Breast epithelium (tissue), 3 donors: ENCODE measurements at regions not wholly inside any gene's neighbourhood (a gene's known extent, or its start where the extent isn't known, plus 50 kb on each side); places are given as distances from the start of the nearest gene placed in this dataset.

ENCODE experiments used
- CTCF ChIP-seq, 3 donors: fragments of 450-650 bp; IDR thresholded peaks; one replicate each; pipeline ENCODE4 v1.5.1; 2016 to 2017; ENCODE audit warnings: antibody characterized with exemption in 3 of 3, mild to moderate bottlenecking in 3 of 3, moderate library complexity in 3 of 3
- POLR2A ChIP-seq: fragments of 450-650 bp; IDR thresholded peaks from one replicate; pipeline ENCODE4 v1.6.1; 2016; ENCODE audit warnings: antibody characterized with exemption, mild to moderate bottlenecking, moderate library complexity
- POLR2AphosphoS5 ChIP-seq, 3 donors: sonication (generic); formaldehyde crosslinking; IDR thresholded peaks; one replicate each; pipeline ENCODE4 v1.6.1; 2017; ENCODE audit warnings: antibody characterized with exemption in 3 of 3

- no peak for TF ChIP-seq POLR2AphosphoS5 (IDR thresholded peaks at IDR 0.05)
- no peak for TF ChIP-seq POLR2A
- TF ChIP-seq CTCF (IDR thresholded peaks at IDR 0.05), result no peak
Observed at GRCh38 chr10:78817804-78818203, 251.0 kb upstream of the ZMIZ1 start.
